PFSK-1 (cell line): ENCODE measurements at regions not wholly inside any gene's neighbourhood (a gene's known extent, or its start where the extent isn't known, plus 50 kb on each side); places are given as distances from the start of the nearest gene placed in this dataset.

Source experiments
- FOXP2 ChIP-seq: optimal IDR thresholded peaks from 2 replicates; pipeline ENCODE3; 2011; ENCODE audit warnings: borderline replicate concordance, control low read depth, inconsistent platforms; ENCODE audit not compliant: insufficient read depth; ENCODE audit errors: extremely low read length, extremely low read depth
- POLR2AphosphoS5 ChIP-seq: IDR thresholded peaks from 2 replicates; pipeline ENCODE4 v1.6.1; 2012; ENCODE audit warnings: low read depth, mild to moderate bottlenecking, control low read depth, low read length, moderate library complexity
- REST ChIP-seq, 2 experiments: IDR thresholded peaks; 2 replicates each; pipeline versions ENCODE4 v1.6.1 to v1.8.0; 2011 to 2012; ENCODE audit warnings: low read depth in 2 of 2, low read length in 2 of 2, control low read depth in 1 of 2, inconsistent platforms in 1 of 2, mild to moderate bottlenecking in 1 of 2, moderate library complexity in 1 of 2; ENCODE audit not compliant: insufficient read depth in 1 of 2
- SIN3A ChIP-seq: IDR thresholded peaks from 2 replicates; pipeline ENCODE4 v1.6.1; 2012; ENCODE audit warnings: mild to moderate bottlenecking, low read length, moderate library complexity, borderline replicate concordance; ENCODE audit not compliant: insufficient read depth
- TAF1 ChIP-seq: IDR thresholded peaks from 2 replicates; pipeline ENCODE4 v1.6.1; 2012; ENCODE audit warnings: low read length, control low read depth, borderline replicate concordance; ENCODE audit not compliant: insufficient read depth

- TF ChIP-seq TAF1 (no peak), POLR2AphosphoS5 (no peak), REST (IDR thresholded peaks at IDR 0.05; ENCODE audit: insufficient read depth in 1 of 2, low read depth in 2 of 2, low read length in 2 of 2) (no peak), SIN3A (no peak), FOXP2 (no peak)
Measured at GRCh38 chr16:9633844-9634243, 542.4 kb downstream of the HAPSTR1 start.
